Vagina (tissue), 2 donors: ENCODE measurements at regions not wholly inside any gene's neighbourhood (a gene's known extent, or its start where the extent isn't known, plus 50 kb on each side); places are given as distances from the start of the nearest gene placed in this dataset.
A peak's percentile ranks its signal among the peaks of the same experiment; 100 is the strongest.
"Not testable (repeated sequence)": the region's sequence is repeated elsewhere in the genome, so short reads cannot be mapped to it uniquely, and the experiment has no call there.

Experiments
- DNase-seq, 2 donors: peaks; one replicate each; pipeline ENCODE4 v3.0.0-alpha.2; 2017; ENCODE audit errors: extremely low spot score in 2 of 2
- H3K27ac ChIP-seq: fragments of 200-600 bp; sonication (generic); one replicate; pipeline ENCODE4 v1.5.1; 2019
- H3K27me3 ChIP-seq: fragments of 200-600 bp; sonication (generic); one replicate; pipeline ENCODE4 v1.5.1; 2019
- H3K36me3 ChIP-seq, 2 donors: fragments of 200-600 bp; sonication (generic); one replicate each; pipeline ENCODE4 v1.5.1; 2017 to 2019
- H3K4me1 ChIP-seq: fragments of 200-600 bp; sonication (generic); one replicate; pipeline ENCODE4 v1.5.1; 2019
- H3K4me3 ChIP-seq, 2 donors: fragments of 200-600 bp; sonication (generic); 1 replicate in 1 of 2; 2 replicates in 1 of 2; pipeline ENCODE4 v1.5.1; 2016 to 2019
- H3K9me3 ChIP-seq: fragments of 200-600 bp; sonication (generic); one replicate; pipeline ENCODE4 v1.5.1; 2019
- POLR2A ChIP-seq, 2 donors: fragments of 450-650 bp; IDR thresholded peaks; one replicate each; pipeline ENCODE4 v1.6.1; 2017; ENCODE audit warnings: antibody characterized with exemption in 2 of 2, mild to moderate bottlenecking in 2 of 2, moderate library complexity in 2 of 2
- POLR2AphosphoS5 ChIP-seq, 2 donors: sonication (generic); formaldehyde crosslinking; IDR thresholded peaks; one replicate each; pipeline ENCODE4 v1.9.0; 2017; ENCODE audit warnings: antibody characterized with exemption in 2 of 2, mild to moderate bottlenecking in 2 of 2, low read depth in 1 of 2; ENCODE audit not compliant: insufficient read depth in 1 of 2
- intact Hi-C: fragments of 100-400 bp; cut with DNase I; formaldehyde crosslinking; loops from one replicate; pipeline ENCODE4 v1.15.1; 2023
- TF ChIP-seq, protein P1 (sequence below), 3 experiments: fragments of 450-650 bp in 2 of 3; fragments of 200-600 bp in 1 of 3; sonication (generic) in 1 of 3; IDR thresholded peaks; one replicate each; pipeline ENCODE4 v1.5.1; 2017 to 2019; ENCODE audit warnings: antibody characterized with exemption in 3 of 3, mild to moderate bottlenecking in 2 of 3, moderate library complexity in 2 of 3

DNA sequence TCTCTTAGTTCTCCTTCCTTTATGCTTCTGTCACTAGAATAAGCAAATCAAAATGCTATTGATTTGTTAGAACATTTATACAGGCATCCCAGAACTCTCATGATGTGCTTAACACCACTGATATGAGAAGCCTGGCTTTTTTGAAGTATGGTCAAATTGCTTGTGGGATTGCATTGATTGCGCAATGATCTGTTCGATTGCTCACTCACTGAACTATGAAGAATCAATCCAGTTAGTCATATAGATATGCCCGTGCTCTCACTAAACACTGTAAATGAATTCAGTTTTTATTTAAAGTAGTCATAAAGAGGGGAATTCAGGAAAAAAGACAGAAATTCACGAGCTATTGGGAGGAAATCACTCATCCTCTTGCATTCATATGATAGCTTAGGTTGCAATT, 1237.8 kb downstream of the SUCLG1 start:
- Histone ChIP-seq H3K27me3 (no peaks in the 10 kb centered on the region), H3K4me1 (no peaks in the 10 kb centered on the region), H3K4me3 (no peak overlapping the region), H3K36me3 (no peaks in the 10 kb centered on the region), H3K27ac (no peak overlapping the region), H3K9me3 (no peaks in the 10 kb centered on the region)
- DNase-seq = no peak
- TF ChIP-seq POLR2A (IDR thresholded peaks at IDR 0.05) (no peak), POLR2AphosphoS5 (IDR thresholded peaks at IDR 0.05; ENCODE audit: insufficient read depth in 1 of 2, low read depth in 1 of 2) (no peak)
- TF ChIP-seq, protein P1, sequence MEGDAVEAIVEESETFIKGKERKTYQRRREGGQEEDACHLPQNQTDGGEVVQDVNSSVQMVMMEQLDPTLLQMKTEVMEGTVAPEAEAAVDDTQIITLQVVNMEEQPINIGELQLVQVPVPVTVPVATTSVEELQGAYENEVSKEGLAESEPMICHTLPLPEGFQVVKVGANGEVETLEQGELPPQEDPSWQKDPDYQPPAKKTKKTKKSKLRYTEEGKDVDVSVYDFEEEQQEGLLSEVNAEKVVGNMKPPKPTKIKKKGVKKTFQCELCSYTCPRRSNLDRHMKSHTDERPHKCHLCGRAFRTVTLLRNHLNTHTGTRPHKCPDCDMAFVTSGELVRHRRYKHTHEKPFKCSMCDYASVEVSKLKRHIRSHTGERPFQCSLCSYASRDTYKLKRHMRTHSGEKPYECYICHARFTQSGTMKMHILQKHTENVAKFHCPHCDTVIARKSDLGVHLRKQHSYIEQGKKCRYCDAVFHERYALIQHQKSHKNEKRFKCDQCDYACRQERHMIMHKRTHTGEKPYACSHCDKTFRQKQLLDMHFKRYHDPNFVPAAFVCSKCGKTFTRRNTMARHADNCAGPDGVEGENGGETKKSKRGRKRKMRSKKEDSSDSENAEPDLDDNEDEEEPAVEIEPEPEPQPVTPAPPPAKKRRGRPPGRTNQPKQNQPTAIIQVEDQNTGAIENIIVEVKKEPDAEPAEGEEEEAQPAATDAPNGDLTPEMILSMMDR (IDR thresholded peaks at IDR 0.05) = no peak
- intact Hi-C loops = no loop called here

DNA sequence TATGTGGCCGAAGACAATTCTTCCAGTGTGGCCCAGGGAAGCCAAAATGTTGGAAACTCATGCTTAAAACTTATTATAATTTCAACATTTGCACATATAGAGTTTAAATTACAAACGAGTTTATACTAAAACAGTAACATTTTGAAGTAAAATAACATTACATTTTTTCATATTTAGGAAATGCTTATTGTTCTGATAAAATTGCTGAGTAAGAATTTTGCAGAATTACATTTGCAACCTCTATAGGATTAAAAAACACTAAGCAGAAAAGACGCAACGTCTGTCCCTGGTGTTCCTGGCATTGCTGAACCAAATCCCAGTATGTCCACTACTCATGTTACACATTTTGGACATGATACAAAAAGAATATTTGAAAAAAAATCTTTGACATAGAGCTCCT, 1241.2 kb downstream of the SUCLG1 start:
- no peaks in the 10 kb centered on the region for H3K4me1 ChIP-seq
- no peak for TF ChIP-seq POLR2AphosphoS5 (IDR thresholded peaks at IDR 0.05; ENCODE audit: insufficient read depth in 1 of 2, low read depth in 1 of 2)
- no peak for TF ChIP-seq POLR2A (IDR thresholded peaks at IDR 0.05)
- no peaks in the 10 kb centered on the region for H3K27me3 ChIP-seq
- intact Hi-C loops = no loop called here
- no peak overlapping the region for H3K27ac ChIP-seq
- DNase-seq = no peak
- H3K4me3 ChIP-seq = no peak overlapping the region
- no peaks in the 10 kb centered on the region for H3K36me3 ChIP-seq
- no peaks in the 10 kb centered on the region for H3K9me3 ChIP-seq

DNA sequence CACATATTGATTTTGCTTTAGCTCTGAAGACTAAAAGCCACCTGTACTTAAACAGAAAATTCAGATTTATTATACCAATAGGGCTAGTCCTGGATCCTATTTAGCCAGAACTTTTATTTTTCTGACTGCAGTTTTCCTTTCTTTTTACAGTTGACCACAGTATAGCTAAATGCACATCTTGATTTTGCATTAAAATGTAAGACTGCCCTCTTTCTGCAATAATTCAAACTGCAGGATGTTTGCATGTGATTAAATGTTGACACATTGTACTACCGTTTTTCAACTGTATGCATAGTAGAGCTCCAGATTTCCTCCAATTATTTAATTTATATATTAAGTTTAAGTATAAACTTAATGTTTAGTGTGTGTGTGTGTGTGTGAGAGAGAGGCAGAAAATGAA, 1262.9 kb downstream of the SUCLG1 start:
- TF ChIP-seq, protein P1 (IDR thresholded peaks at IDR 0.05) = peak in 1 of 3 experiments; percentile 16
- no peak for TF ChIP-seq POLR2A (IDR thresholded peaks at IDR 0.05)
- TF ChIP-seq POLR2AphosphoS5 (IDR thresholded peaks at IDR 0.05; ENCODE audit: insufficient read depth in 1 of 2, low read depth in 1 of 2) = no peak
- no peak for DNase-seq
- H3K9me3 ChIP-seq = no peaks in the 10 kb centered on the region
- H3K4me1 ChIP-seq = no peaks in the 10 kb centered on the region
- no peak overlapping the region for H3K27ac ChIP-seq
- intact Hi-C loops = no loop called here
- no peaks in the 10 kb centered on the region for H3K36me3 ChIP-seq
- no peaks in the 10 kb centered on the region for H3K27me3 ChIP-seq
- H3K4me3 ChIP-seq = no peak overlapping the region

DNA sequence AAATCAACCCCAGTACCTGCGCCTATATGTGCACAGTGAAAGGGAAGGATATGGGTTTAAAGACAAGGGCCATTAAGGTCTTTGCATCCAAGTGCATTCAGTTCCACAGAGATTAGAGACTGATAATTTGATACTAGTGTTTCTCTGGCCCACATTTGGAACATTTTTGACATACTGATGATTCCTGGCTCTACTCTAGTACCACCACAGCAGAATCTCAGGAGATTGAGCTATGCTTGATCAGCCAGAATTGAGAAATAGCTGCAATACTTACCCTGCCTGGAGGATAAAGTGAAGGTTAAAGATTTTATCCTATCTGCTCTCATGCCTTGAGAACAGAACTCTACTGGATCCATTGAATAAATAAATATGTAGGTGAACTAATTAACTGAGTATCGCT, 1267.8 kb downstream of the SUCLG1 start:
- Histone ChIP-seq H3K4me1 (no peaks in the 10 kb centered on the region), H3K27ac (no peak overlapping the region), H3K27me3 (no peaks in the 10 kb centered on the region), H3K4me3 (no peak overlapping the region), H3K36me3 (no peaks in the 10 kb centered on the region), H3K9me3 (no peaks in the 10 kb centered on the region)
- no peak for DNase-seq
- TF ChIP-seq POLR2AphosphoS5 (IDR thresholded peaks at IDR 0.05; ENCODE audit: insufficient read depth in 1 of 2, low read depth in 1 of 2) (no peak), POLR2A (IDR thresholded peaks at IDR 0.05) (no peak)
- TF ChIP-seq, protein P1 (IDR thresholded peaks at IDR 0.05) = no peak
- intact Hi-C loops = no loop called here

DNA sequence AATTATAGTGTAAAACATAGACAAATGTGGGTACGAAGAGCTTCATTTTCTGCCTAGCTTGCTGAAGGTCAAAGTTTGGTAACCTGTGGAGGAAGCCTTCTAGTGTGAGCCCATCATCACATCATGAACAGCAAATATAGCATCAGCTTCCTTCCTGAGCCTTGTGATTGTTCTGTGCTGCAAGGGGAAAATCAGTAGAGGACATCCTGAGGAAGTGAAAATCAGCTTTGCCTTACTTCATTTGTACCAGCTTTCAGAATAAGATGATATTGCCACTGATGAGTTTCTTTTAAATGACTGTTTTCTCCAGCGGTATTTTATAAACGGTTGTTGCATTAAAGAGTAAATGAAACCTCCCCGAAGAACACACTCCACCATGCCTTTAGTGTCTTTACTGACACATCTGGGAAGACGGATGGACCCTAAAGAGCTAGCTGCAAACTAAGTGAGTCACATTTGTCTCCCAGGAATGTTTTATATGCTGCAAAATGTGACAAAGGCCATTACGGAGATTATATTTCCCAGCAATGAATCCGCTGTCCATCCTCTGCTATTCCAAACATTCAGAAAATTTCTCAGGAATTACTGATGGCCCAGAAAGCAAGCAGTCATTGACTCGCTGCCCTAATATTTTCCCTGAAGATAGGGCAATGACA, 1272.8 kb downstream of the SUCLG1 start:
- H3K4me3 ChIP-seq = no peak overlapping the region
- no peak overlapping the region for H3K27ac ChIP-seq
- no peaks in the 10 kb centered on the region for H3K36me3 ChIP-seq
- H3K9me3 ChIP-seq = no peaks in the 10 kb centered on the region
- intact Hi-C loops = no loop called here
- TF ChIP-seq POLR2AphosphoS5 (IDR thresholded peaks at IDR 0.05; ENCODE audit: insufficient read depth in 1 of 2, low read depth in 1 of 2) (no peak), POLR2A (IDR thresholded peaks at IDR 0.05) (no peak)
- TF ChIP-seq, protein P1 (IDR thresholded peaks at IDR 0.05) = no peak
- no peaks in the 10 kb centered on the region for H3K4me1 ChIP-seq
- DNase-seq = no peak
- no peaks in the 10 kb centered on the region for H3K27me3 ChIP-seq

DNA sequence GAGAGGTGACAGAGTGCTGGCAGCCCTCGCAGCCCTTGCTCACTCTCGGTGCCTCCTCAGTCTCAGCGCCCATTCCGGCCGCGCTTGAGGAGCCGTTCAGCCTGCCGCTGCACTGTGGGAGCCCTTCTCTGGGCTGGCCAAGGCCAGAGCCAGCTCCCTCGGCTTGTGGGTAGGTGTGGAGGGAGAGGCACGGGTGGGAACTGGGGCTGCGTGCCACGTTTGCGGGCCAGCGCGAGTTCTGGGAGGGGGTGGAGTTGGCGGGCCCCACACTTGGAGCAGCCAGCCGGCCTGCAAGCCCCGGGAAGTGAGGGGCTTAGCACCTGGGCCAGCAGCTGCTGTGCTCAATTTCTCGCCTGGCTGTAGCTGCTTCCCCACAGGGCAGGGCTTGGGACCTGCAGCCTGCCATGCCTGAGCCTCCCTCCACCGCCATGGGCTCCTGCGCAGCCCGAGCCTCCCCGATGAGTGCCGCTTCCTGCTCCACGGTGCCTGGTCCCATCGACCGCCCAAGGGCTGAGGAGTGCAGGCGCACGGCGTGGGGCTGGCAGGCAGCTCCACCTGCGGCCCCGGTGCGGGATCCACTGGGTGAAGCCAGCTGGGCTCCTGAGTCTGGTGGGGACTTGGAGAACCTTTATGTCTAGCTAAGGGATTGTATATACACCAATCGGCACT, 1278.1 kb downstream of the SUCLG1 start:
- DNase-seq, H3K9me3 ChIP-seq, H3K27ac ChIP-seq, intact Hi-C loops, H3K36me3 ChIP-seq, H3K4me1 ChIP-seq, H3K27me3 ChIP-seq, H3K4me3 ChIP-seq: not testable (repeated sequence)
